Keratinocyte (primary cell): ENCODE measurements at regions not wholly inside any gene's neighbourhood (a gene's known extent, or its start where the extent isn't known, plus 50 kb on each side); places are given as distances from the start of the nearest gene placed in this dataset.

Source experiments
- DNase-seq: peaks from one replicate; pipeline ENCODE4 v3.0.0-alpha.2; 2011; ENCODE audit warnings: low read depth, missing footprints, low spot score
- FAIRE-seq: peaks from 2 replicates; lab custom pipeline; 2011; peaks lifted over from hg19 to GRCh38; lab: Jason Lieb, UNC
- H2AFZ ChIP-seq: 2 replicates; pipeline ENCODE4 v1.6.0; 2012; ENCODE audit warnings: low read length, control low read depth, inconsistent platforms; ENCODE audit not compliant: control insufficient read depth
- H3K27ac ChIP-seq: 2 replicates; pipeline ENCODE4 v1.5.1; 2011; ENCODE audit warnings: low read length; ENCODE audit not compliant: control insufficient read depth, insufficient read depth
- H3K27me3 ChIP-seq: 3 replicates; pipeline ENCODE4 v1.6.0; 2011; ENCODE audit warnings: low read length; ENCODE audit not compliant: control insufficient read depth, insufficient read depth; ENCODE audit errors: extremely low read depth
- H3K36me3 ChIP-seq, 2 experiments: 2 replicates in 1 of 2; 3 replicates in 1 of 2; pipeline ENCODE4 v1.5.1; 2011; ENCODE audit warnings: low read length in 2 of 2, mild to moderate bottlenecking in 1 of 2; ENCODE audit not compliant: control insufficient read depth in 2 of 2, insufficient read depth in 2 of 2; ENCODE audit errors: extremely low read depth in 1 of 2
- H3K4me1 ChIP-seq: 3 replicates; pipeline ENCODE4 v1.5.1; 2011; ENCODE audit warnings: low read length; ENCODE audit not compliant: control insufficient read depth, insufficient read depth; ENCODE audit errors: extremely low read depth
- H3K4me2 ChIP-seq: 3 replicates; pipeline ENCODE4 v1.6.0; 2011; ENCODE audit warnings: low read depth, low read length; ENCODE audit not compliant: control insufficient read depth, insufficient read depth; ENCODE audit errors: extremely low read depth
- H3K4me3 ChIP-seq, 3 experiments: fragments of 200-600 bp in 1 of 3; sonication (generic) in 1 of 3; 2 replicates in 2 of 3; 3 replicates in 1 of 3; pipeline ENCODE4 v1.5.1; 2011 to 2016; ENCODE audit warnings: low read length in 3 of 3, mild to moderate bottlenecking in 3 of 3, control low read depth in 2 of 3, inconsistent platforms in 1 of 3, low read depth in 1 of 3, mixed read lengths in 1 of 3, mixed run types in 1 of 3, moderate library complexity in 1 of 3; ENCODE audit not compliant: control insufficient read depth in 2 of 3, insufficient read depth in 2 of 3; ENCODE audit errors: extremely low read depth in 1 of 3
- H3K79me2 ChIP-seq: 2 replicates; pipeline ENCODE4 v1.6.0; 2012; ENCODE audit warnings: low read length; ENCODE audit not compliant: control insufficient read depth, insufficient read depth
- H3K9ac ChIP-seq: 3 replicates; pipeline ENCODE4 v1.6.0; 2011; ENCODE audit warnings: low read length; ENCODE audit not compliant: control insufficient read depth, insufficient read depth; ENCODE audit errors: extremely low read depth
- H3K9me1 ChIP-seq: 3 replicates; pipeline ENCODE4 v1.6.0; 2011; ENCODE audit warnings: low read length; ENCODE audit not compliant: control insufficient read depth, insufficient read depth; ENCODE audit errors: extremely low read depth
- H3K9me3 ChIP-seq: 2 replicates; pipeline ENCODE4 v1.5.1; 2012; ENCODE audit warnings: low read depth, low read length; ENCODE audit not compliant: control insufficient read depth
- H4K20me1 ChIP-seq: 3 replicates; pipeline ENCODE4 v1.6.0; 2011; ENCODE audit warnings: low read length; ENCODE audit not compliant: control insufficient read depth, insufficient read depth; ENCODE audit errors: extremely low read depth
- CTCF ChIP-seq, 3 experiments: IDR thresholded peaks in 1 of 3; conservative IDR thresholded peaks in 1 of 3; optimal IDR thresholded peaks in 1 of 3; 2 replicates in 2 of 3; 3 replicates in 1 of 3; pipeline versions ENCODE3 to v1.5.1; 2011; ENCODE audit warnings: low read length in 3 of 3, mild to moderate bottlenecking in 3 of 3, moderate library complexity in 2 of 3, control low read depth in 1 of 3, inconsistent platforms in 1 of 3; ENCODE audit not compliant: insufficient read depth in 2 of 3; ENCODE audit errors: extremely low read depth in 1 of 3
- EZH2 ChIP-seq: IDR thresholded peaks from one replicate; pipeline ENCODE4 v1.6.1; 2012; ENCODE audit warnings: inconsistent platforms, mild to moderate bottlenecking, low read length, moderate library complexity
- dilution Hi-C: fragments of 300-500 bp; cut with MboI; formaldehyde crosslinking; loops from one replicate; pipeline ENCODE4 v1.7.0; 2020; ENCODE audit warnings: low sequenced_read_pairs; ENCODE audit not compliant: extremely low pct_ligation_motif_present

GRCh38 chr11:42237701-42238235 is 778.3 kb upstream of the LRRC4C start:
- H3K79me2 ChIP-seq, result no peaks in the 10 kb centered on the region
- H3K9ac ChIP-seq, result no peak overlapping the region
- no peaks in the 10 kb centered on the region for H3K27me3 ChIP-seq
- peak; percentile 65 for DNase-seq
- H2AFZ ChIP-seq, result no peak overlapping the region
- peak overlapping the region; percentile 39 for H3K4me2 ChIP-seq
- no peaks in the 10 kb centered on the region for H3K9me3 ChIP-seq
- H4K20me1 ChIP-seq, result no peaks in the 10 kb centered on the region
- H3K36me3 ChIP-seq, result no peaks in the 10 kb centered on the region
- no peak for TF ChIP-seq EZH2
- TF ChIP-seq CTCF (optimal IDR thresholded peaks at IDR 0.05 in 1 of 3, IDR thresholded peaks at IDR 0.05 in 1 of 3, conservative IDR thresholded peaks at IDR 0.05 in 1 of 3; ENCODE audit: extremely low read depth in 1 of 3, insufficient read depth in 2 of 3, low read length in 3 of 3), result no peak
- no peaks in the 10 kb centered on the region for H3K9me1 ChIP-seq
- H3K4me3 ChIP-seq, result no peak overlapping the region
- dilution Hi-C loops, result no loop called here
- FAIRE-seq, result peak; percentile 48
- peaks cover 40% of the 10 kb centered on the region for H3K4me1 ChIP-seq
- H3K27ac ChIP-seq, result peak overlapping the region; percentile 29

- peak; percentile 95 for FAIRE-seq
- dilution Hi-C loops, result no loop called here
- Histone ChIP-seq H3K9me1 (no peaks in the 10 kb centered on the region), H3K27me3 (no peaks in the 10 kb centered on the region), H3K36me3 (no peaks in the 10 kb centered on the region), H3K9me3 (no peaks in the 10 kb centered on the region), H3K4me3 (no peak overlapping the region), H3K27ac (peak overlapping the region; percentile 4), H3K79me2 (no peaks in the 10 kb centered on the region), H3K9ac (no peak overlapping the region), H3K4me1 (peaks cover 38% of the 10 kb centered on the region), H2AFZ (no peak overlapping the region), H3K4me2 (peak overlapping the region; percentile 62), H4K20me1 (no peaks in the 10 kb centered on the region)
- peak; percentile 90 for DNase-seq
- no peak for TF ChIP-seq EZH2
- no peak for TF ChIP-seq CTCF (optimal IDR thresholded peaks at IDR 0.05 in 1 of 3, IDR thresholded peaks at IDR 0.05 in 1 of 3, conservative IDR thresholded peaks at IDR 0.05 in 1 of 3; ENCODE audit: extremely low read depth in 1 of 3, insufficient read depth in 2 of 3, low read length in 3 of 3)
These were observed 779.7 kb upstream of the LRRC4C start for GRCh38 chr11:42239188-42239587.
